NCI-H1694 treated with DMSO at 0.1 percent for 48 hours (cell line): ENCODE measurements at regions not wholly inside any gene's neighbourhood (a gene's known extent, or its start where the extent isn't known, plus 50 kb on each side); places are given as distances from the start of the nearest gene placed in this dataset.

Experiments used
- DNase-seq: peaks from one replicate; lab custom pipeline; 2025; lab: John Stamatoyannopoulos, UW

GRCh38 chr1:95370691-95371562 is 136.9 kb downstream of the RWDD3 start:
- DNase-seq, result no peak

GRCh38 chr1:95371666-95372282 is 137.8 kb downstream of the RWDD3 start:
- no peak for DNase-seq

DNA sequence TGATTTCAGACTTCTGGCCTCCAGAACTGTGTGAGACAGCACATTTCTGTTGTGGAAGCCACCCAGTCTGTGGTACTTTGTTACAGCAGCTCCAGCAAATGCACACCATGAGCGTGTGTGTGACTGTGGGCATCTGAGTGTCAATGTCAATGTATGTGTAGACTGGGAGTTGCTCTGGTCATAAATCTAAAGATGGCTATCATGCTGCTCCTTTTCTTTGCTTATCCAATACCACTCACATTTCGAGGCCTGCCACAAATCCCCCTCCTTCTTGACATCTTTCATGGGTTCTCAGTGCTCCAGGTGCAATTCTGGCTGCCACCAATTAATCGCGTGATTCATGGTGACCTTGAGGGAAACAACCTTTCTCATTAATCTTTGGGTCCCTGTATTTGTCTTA is 141.2 kb downstream of the RWDD3 start:
- DNase-seq, result no peak

- DNase-seq, result no peak
Observed at GRCh38 chr1:95380909-95381308, 146.9 kb downstream of the RWDD3 start.

DNA sequence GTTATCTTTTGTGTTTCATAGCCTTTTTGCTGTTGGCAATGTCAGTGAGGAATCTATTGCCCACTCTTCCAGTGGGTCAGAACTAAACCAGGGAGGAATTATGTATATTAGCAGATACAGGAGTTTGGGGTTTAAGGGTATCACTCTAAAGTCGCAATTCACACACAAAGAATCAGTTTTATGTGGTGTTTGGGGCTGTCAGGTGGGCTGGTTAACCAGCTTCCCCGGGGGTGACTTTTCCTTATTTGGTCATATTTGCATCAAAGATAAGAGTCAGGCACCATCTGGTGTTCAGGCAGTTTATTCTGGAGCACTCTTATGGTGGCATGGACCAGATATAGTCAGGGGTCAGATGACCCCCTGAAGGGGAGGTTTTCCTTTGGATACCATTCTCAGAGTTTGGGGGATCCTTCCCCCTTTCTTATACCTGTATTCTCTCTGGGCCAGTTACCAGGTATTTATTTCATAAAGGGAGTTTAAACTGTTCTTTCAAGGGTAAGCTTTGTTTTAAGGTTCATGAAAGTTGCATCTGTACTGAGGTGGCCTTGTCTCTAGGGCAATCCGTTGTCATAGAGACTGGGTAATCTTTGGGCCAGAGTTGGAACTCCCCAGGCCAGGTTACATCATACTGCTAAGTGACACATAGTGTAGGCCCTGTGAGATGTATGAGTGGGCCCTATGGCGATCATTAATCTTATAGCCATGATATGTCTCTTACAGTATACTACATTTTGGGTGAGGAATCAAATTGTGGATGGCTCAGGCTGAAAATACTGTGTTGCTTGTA is 148.2 kb downstream of the RWDD3 start:
- DNase-seq, result peak; percentile 17

DNA sequence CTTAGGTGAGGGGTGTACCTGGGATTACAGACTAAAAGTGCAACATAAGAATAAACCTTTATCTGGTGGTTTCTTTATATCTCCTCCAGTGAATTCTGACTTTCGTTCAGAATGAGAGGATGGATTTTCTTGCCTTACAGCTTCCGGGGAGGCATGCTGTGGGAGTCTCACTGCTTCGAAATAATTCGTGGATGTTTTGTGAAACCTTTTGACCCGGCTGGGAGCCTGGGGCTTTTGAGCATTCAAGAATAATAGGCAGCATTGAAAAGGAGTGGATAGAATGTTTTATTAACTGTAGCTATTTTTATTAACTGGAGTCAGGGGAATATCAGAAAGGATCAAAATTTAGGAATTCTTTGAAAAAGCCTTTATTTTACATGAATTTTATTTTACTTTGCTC is 149.1 kb downstream of the RWDD3 start:
- DNase-seq, result no peak

- no peak for DNase-seq
Observed at GRCh38 chr1:95384567-95384966, 150.6 kb downstream of the RWDD3 start.

DNA sequence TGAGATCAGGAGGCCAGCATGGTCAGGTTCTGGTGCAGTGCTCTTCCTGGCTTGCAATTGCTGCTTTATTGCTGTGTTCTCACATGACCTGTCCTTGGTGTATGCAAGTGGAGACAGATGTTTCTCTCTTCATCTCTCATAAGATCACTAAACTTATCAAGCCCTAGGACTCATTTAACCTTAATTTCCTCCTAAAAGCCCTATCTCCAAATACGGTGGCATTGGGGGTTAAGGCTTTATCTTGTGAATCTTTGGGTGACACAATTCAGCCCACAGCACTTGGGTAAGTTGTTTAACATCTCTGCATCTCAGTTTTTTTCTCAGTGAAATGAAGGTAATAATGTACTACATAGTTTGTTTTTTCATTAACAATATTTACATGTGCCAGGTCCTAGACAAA is 152.4 kb downstream of the RWDD3 start:
- no peak for DNase-seq

- DNase-seq, result no peak
Observed at GRCh38 chr1:95386915-95387314, 152.9 kb downstream of the RWDD3 start.

DNA sequence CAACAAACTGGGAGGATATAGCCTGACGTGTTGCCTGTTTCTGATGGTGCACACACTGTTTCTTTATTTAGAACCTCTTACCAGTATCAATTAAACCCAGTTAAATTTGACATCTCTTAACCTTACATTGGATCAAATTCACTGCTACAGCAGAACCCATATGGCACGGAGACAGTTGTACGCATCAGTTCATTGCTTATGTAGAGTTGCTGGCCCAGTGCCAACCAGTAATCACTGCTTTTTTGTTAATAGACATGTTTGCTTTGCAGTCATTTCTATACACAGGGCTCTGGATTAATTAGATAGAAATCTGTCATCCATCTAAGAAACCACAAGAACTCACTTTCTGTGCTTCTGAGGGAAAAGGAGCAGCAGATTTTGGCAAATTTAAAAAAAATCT is 154.0 kb downstream of the RWDD3 start:
- DNase-seq, result peak; percentile 99

DNA sequence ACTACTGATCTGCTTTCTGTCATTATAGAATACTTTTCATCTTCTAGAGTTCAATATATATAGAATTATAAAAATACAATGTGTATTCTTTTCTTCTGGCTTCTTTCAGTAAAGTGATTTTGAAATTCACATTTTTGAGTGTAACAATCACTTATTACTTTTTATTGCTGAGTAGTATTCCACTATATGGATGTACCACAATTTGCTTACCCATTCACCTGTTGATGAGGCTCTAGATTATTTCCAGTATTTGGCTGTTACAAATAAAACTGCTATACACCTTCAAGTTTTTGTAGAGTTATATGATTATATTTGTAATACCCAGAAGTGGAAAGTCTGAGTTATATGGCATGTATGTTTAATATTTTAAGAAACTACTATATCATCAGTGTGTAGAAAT is 159.4 kb downstream of the RWDD3 start:
- DNase-seq, result no peak

- peak; percentile 64 for DNase-seq
Observed at GRCh38 chr1:95396557-95396956, 162.5 kb downstream of the RWDD3 start.

DNA sequence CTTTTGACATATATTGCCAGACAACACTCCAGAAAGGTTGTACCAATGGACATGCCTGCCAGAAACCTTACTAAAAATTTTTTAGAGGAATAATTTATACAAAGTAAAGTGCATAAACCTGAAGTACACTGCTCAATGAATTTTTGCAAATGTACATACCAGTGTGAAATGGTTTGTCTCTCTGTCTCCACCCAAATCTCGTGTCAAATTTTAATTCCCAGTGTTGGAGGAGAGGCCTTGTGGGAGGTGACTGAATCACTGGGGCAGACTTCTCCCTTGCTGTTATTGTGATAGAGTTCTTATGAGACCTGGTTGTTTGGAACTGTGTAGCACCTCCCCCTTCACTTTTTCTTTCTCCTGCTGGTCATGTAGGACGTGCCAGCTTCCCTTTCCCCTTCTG is 168.8 kb downstream of the RWDD3 start:
- no peak for DNase-seq

GRCh38 chr1:95406279-95406678 is 172.3 kb downstream of the RWDD3 start:
- no peak for DNase-seq

GRCh38 chr1:95407131-95407885 is 173.3 kb downstream of the RWDD3 start:
- DNase-seq, result peak; percentile 94

- peak; percentile 96 for DNase-seq
Observed at GRCh38 chr1:95407886-95408291, 173.9 kb downstream of the RWDD3 start.

DNA sequence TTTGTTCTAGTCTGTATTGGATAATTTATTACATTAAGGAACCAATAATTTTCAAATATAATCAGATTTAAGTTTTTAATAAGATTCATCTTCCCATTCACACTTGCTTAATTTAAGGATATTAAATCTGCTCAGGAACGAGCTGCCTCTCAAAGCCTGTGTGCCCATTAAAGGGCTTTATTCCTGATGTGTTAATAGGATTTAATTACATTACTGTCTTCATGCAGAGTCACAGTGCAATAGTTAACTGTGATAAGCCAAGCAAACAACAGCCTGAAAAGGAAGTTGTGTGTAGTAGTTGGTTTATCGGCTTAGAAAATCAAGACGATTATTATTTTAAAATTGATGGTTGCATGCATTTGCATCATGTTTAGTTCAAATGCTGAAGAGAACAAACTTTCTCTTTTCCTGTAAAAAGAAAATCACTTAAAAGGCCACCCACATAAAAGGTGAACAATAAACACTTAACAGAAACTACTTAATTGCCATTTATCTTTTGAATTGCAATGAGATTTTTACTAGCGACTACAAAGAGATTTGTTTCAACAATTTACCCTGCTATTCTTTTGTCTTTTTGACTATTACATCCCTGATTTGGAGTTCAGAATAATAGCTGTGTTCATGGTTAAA is 174.6 kb downstream of the RWDD3 start:
- DNase-seq, result peak; percentile 37

GRCh38 chr1:95409276-95409675 is 175.3 kb downstream of the RWDD3 start:
- DNase-seq, result no peak

GRCh38 chr1:95409901-95410300 is 175.9 kb downstream of the RWDD3 start:
- no peak for DNase-seq

GRCh38 chr1:95415146-95415545 is 181.1 kb downstream of the RWDD3 start:
- no peak for DNase-seq

- no peak for DNase-seq
Observed at GRCh38 chr1:95426772-95427171, 192.8 kb downstream of the RWDD3 start.

DNA sequence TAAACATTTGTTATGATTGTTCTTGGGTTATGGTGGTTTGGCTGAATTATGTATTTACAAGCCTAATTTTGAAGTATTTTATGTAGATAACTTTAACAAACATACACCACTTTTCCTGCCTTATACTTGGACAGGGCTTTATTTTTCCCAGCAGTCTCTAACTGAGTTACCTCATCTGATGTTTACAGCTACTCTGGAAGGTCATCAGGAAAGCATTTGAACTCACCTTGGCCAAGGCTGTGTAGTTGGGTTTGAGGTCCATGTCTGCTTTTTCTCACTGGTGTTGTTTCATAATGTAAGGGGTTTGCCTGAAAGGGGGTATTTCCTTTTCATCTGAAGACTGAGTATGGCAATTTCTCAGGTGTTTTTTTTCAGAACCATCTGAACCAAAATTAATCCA is 193.5 kb downstream of the RWDD3 start:
- no peak for DNase-seq
